ENCODE measurements at regions not wholly inside any gene's neighbourhood (a gene's known extent, or its start where the extent isn't known, plus 50 kb on each side); places are given as distances from the start of the nearest gene placed in this dataset.
"Not testable (repeated sequence)": the region's sequence is repeated elsewhere in the genome, so short reads cannot be mapped to it uniquely, and the experiment has no call there.

- no peaks in the 10 kb centered on the region for H3K36me3 ChIP-seq
- no peak for TF ChIP-seq CTCF (IDR thresholded peaks at IDR 0.05)
- no peak for ATAC-seq (ENCODE audit: insufficient number of reproducible peaks, low FRiP score, low read depth)
- no peaks in the 10 kb centered on the region for H3K27me3 ChIP-seq (replicated peaks; ENCODE audit: insufficient read depth)
- no peak overlapping the region for H3K27ac ChIP-seq
- H3K4me1 ChIP-seq (ENCODE audit: control insufficient read depth in 1 of 2, low read depth in 2 of 2): no peaks in the 10 kb centered on the region
- H3K9me3 ChIP-seq: no peaks in the 10 kb centered on the region
- no peak for DNase-seq (ENCODE audit: low spot score)
- no peak overlapping the region for H3K4me3 ChIP-seq
These were observed 233.1 kb upstream of the MSX2 start for GRCh38 chr5:174491265-174491664.

GRCh38 chr5:174491761-174492350, 232.5 kb upstream of the MSX2 start:
- Histone ChIP-seq H3K9me3 (no peaks in the 10 kb centered on the region), H3K4me3 (no peak overlapping the region), H3K4me1 (ENCODE audit: control insufficient read depth in 1 of 2, low read depth in 2 of 2) (no peaks in the 10 kb centered on the region), H3K36me3 (no peaks in the 10 kb centered on the region), H3K27me3 (replicated peaks; ENCODE audit: insufficient read depth) (no peaks in the 10 kb centered on the region), H3K27ac (no peak overlapping the region)
- no peak for TF ChIP-seq CTCF (IDR thresholded peaks at IDR 0.05)
- DNase-seq (ENCODE audit: low spot score) (no peak), ATAC-seq (ENCODE audit: insufficient number of reproducible peaks, low FRiP score, low read depth) (no peak)

GRCh38 chr5:174493530-174493929, 230.9 kb upstream of the MSX2 start:
- H3K27me3 ChIP-seq (replicated peaks; ENCODE audit: insufficient read depth): no peaks in the 10 kb centered on the region
- no peak overlapping the region for H3K4me3 ChIP-seq
- no peaks in the 10 kb centered on the region for H3K36me3 ChIP-seq
- no peak overlapping the region for H3K27ac ChIP-seq
- H3K4me1 ChIP-seq (ENCODE audit: control insufficient read depth in 1 of 2, low read depth in 2 of 2): no peaks in the 10 kb centered on the region
- ATAC-seq (ENCODE audit: insufficient number of reproducible peaks, low FRiP score, low read depth): no peak
- no peak for TF ChIP-seq CTCF (IDR thresholded peaks at IDR 0.05)
- no peaks in the 10 kb centered on the region for H3K9me3 ChIP-seq
- DNase-seq (ENCODE audit: low spot score): no peak

- H3K27ac ChIP-seq; H3K27me3 ChIP-seq (replicated peaks; ENCODE audit: insufficient read depth); H3K4me3 ChIP-seq; H3K36me3 ChIP-seq; DNase-seq (ENCODE audit: low spot score); H3K9me3 ChIP-seq; H3K4me1 ChIP-seq (ENCODE audit: control insufficient read depth in 1 of 2, low read depth in 2 of 2); ATAC-seq (ENCODE audit: insufficient number of reproducible peaks, low FRiP score, low read depth): not testable (repeated sequence)
These were observed 226.4 kb upstream of the MSX2 start for GRCh38 chr5:174497939-174498338.

- not testable (repeated sequence) for H3K9me3 ChIP-seq; ATAC-seq (ENCODE audit: insufficient number of reproducible peaks, low FRiP score, low read depth); DNase-seq (ENCODE audit: low spot score)
These were observed 225.8 kb upstream of the MSX2 start for GRCh38 chr5:174498575-174498974.

GRCh38 chr5:174500636-174501035, 223.7 kb upstream of the MSX2 start:
- no peak overlapping the region for H3K27ac ChIP-seq
- H3K9me3 ChIP-seq: no peaks in the 10 kb centered on the region
- no peak for TF ChIP-seq CTCF (IDR thresholded peaks at IDR 0.05)
- H3K27me3 ChIP-seq (replicated peaks; ENCODE audit: insufficient read depth): no peaks in the 10 kb centered on the region
- DNase-seq (ENCODE audit: low spot score): no peak
- H3K4me1 ChIP-seq (ENCODE audit: control insufficient read depth in 1 of 2, low read depth in 2 of 2): no peaks in the 10 kb centered on the region
- H3K4me3 ChIP-seq: no peak overlapping the region
- ATAC-seq (ENCODE audit: insufficient number of reproducible peaks, low FRiP score, low read depth): no peak
- no peaks in the 10 kb centered on the region for H3K36me3 ChIP-seq

More at GRCh38 chr5:174498575-174498974, 225.8 kb upstream of the MSX2 start:
- H3K27me3 ChIP-seq (replicated peaks; ENCODE audit: insufficient read depth); H3K27ac ChIP-seq; H3K4me3 ChIP-seq; H3K4me1 ChIP-seq (ENCODE audit: control insufficient read depth in 1 of 2, low read depth in 2 of 2); H3K36me3 ChIP-seq: not testable (repeated sequence)

Measured in thoracic aorta (tissue), 2 donors.